Mucosa of rectum (tissue), 2 donors: ENCODE measurements at regions not wholly inside any gene's neighbourhood (a gene's known extent, or its start where the extent isn't known, plus 50 kb on each side); places are given as distances from the start of the nearest gene placed in this dataset.

Source experiments
- H3K27ac ChIP-seq, 2 donors: one replicate each; pipeline ENCODE4 v1.7.0; 2013; ENCODE audit warnings: inconsistent platforms in 2 of 2, low read depth in 2 of 2, low read length in 2 of 2
- H3K27me3 ChIP-seq, 2 donors: one replicate each; pipeline ENCODE4 v1.7.0; 2013; ENCODE audit warnings: low read length in 2 of 2; ENCODE audit not compliant: control insufficient read depth in 2 of 2, insufficient read depth in 2 of 2
- H3K36me3 ChIP-seq, 2 donors: one replicate each; pipeline ENCODE4 v1.7.0; 2013; ENCODE audit warnings: low read length in 2 of 2; ENCODE audit not compliant: control insufficient read depth in 2 of 2, insufficient read depth in 2 of 2
- H3K4me1 ChIP-seq, 2 donors: one replicate each; pipeline ENCODE4 v1.7.0; 2013; ENCODE audit warnings: low read length in 2 of 2, mild to moderate bottlenecking in 1 of 2; ENCODE audit not compliant: control insufficient read depth in 2 of 2, insufficient read depth in 2 of 2
- H3K4me3 ChIP-seq, 2 donors: one replicate each; pipeline ENCODE4 v1.7.0; 2013; ENCODE audit warnings: low read length in 2 of 2
- H3K9ac ChIP-seq, 2 donors: one replicate each; pipeline ENCODE4 v1.7.0; 2013; ENCODE audit warnings: low read length in 2 of 2, low read depth in 1 of 2, mild to moderate bottlenecking in 1 of 2
- H3K9me3 ChIP-seq, 2 donors: one replicate each; pipeline ENCODE4 v1.7.0; 2013; ENCODE audit warnings: low read length in 2 of 2; ENCODE audit not compliant: control insufficient read depth in 2 of 2
- donor health status: healthy.
- donor health status: Normal muscosa, but diverticular disease.

DNA sequence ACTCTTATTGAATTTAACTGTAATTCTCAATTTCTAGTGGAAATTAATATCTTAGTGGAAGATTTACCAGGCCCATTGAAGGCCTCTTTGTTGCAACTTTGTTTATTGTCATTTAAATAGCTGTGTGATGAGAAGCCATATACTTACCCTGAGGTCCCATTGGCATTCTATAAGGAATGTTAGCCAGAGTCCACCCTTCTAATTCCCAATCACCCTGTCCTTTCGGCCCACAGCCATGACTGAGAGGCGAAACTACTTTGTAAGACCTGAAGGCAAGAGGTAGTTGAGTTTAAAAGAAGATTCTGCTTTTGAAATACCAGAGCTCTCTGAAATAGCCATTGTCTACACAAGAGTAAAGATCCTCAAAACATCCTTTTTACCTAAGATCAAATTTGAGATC, 290.5 kb upstream of the RARB start:
- Histone ChIP-seq H3K27me3 (no peaks in the 10 kb centered on the region), H3K4me3 (no peak overlapping the region), H3K27ac (no peak overlapping the region), H3K36me3 (no peaks in the 10 kb centered on the region), H3K9me3 (no peaks in the 10 kb centered on the region), H3K4me1 (no peaks in the 10 kb centered on the region), H3K9ac (no peak overlapping the region)

DNA sequence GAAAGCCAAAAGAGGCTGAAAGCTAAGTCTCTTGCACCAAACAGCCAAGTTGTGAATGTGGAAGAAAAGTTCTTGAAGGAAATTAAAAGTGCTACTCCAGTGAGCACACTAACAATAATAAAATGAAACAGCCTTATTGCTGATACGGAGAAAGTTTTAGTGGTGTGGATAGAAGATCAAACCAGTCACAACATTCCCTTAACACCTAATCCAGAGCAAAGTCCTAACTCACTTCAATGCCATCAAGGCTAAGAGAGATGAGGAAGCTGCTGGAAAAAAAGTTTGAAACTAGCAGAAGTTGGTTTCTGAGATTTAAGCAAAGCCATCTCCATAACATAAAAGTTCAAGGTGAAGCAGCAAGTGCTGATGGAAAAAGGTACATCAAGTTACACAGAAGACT, 288.8 kb upstream of the RARB start:
- H3K9me3 ChIP-seq = no peaks in the 10 kb centered on the region
- no peak overlapping the region for H3K9ac ChIP-seq
- no peaks in the 10 kb centered on the region for H3K36me3 ChIP-seq
- H3K4me1 ChIP-seq = no peaks in the 10 kb centered on the region
- no peaks in the 10 kb centered on the region for H3K27me3 ChIP-seq
- H3K4me3 ChIP-seq = no peak overlapping the region
- H3K27ac ChIP-seq = no peak overlapping the region

DNA sequence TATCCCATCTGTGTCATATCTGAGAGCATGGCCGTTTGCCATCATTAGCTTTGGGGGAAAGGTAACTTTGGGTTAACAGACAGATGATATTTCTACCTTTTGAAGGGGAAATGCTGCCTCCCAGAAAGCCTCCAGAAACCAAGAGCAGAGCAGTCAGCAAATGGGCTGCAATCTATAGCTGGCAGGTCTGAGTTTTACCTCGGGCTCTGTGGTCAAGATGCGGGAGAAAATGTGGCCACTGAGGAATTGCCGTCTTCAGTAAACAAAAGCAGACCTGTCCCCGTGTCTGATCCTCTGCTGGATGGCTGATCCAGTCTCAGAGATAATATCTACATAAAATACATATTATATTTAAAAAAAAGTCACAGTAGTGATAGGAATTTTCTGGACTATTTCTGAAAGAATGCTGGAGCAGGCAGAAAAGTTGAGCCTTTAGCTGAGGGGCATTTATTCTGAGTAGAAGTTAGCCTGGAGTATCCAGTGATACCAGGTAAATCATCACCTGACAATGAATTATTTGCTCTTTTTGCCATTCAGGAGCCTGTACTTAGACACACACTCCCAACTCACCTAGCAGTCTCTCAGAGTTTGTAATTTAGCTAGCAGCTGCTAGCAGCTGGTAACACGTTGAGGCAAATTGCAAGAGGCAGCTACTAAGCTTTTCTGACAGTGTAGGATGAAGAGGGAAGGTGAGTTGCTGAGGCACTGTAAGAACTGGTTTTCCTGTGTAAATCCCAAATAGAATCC, 285.3 kb upstream of the RARB start:
- H3K9me3 ChIP-seq = no peaks in the 10 kb centered on the region
- no peaks in the 10 kb centered on the region for H3K27me3 ChIP-seq
- no peaks in the 10 kb centered on the region for H3K36me3 ChIP-seq
- no peak overlapping the region for H3K27ac ChIP-seq
- no peak overlapping the region for H3K4me3 ChIP-seq
- H3K4me1 ChIP-seq = no peaks in the 10 kb centered on the region
- no peak overlapping the region for H3K9ac ChIP-seq

DNA sequence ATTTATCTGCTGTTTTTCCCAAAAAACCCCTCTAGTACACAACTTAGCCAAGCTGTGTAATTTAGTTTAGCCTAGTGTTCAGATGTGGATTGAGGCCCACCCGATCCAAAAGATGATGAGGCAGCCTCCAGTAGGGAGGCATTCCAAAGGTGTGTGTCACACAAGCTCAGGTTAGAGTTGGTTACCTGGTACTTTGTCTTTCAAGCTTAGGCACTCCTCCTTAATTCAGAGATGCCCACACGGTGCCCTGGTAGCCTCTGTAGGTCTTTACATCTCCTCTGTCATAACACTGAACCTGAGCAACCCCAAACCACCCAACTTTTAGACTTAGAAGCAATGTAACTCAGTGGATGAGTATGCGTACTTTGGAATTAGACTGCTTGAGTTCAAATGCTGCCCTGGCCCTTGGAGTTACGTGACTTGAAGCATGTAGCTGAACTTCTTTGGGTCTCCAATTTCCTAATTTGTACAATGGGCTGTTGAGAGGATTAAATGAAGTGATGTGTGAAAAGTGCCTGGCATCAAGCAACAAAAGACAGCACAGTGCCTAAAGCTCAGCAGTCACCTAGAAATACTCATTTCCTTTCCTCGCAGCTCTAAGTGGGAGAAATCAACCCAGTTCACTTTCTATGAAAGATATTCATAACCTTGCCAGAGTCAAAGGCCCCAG, 284.6 kb upstream of the RARB start:
- H3K27me3 ChIP-seq = no peaks in the 10 kb centered on the region
- no peaks in the 10 kb centered on the region for H3K36me3 ChIP-seq
- H3K4me1 ChIP-seq = no peaks in the 10 kb centered on the region
- H3K9ac ChIP-seq = no peak overlapping the region
- H3K9me3 ChIP-seq = no peaks in the 10 kb centered on the region
- H3K4me3 ChIP-seq = no peak overlapping the region
- no peak overlapping the region for H3K27ac ChIP-seq

DNA sequence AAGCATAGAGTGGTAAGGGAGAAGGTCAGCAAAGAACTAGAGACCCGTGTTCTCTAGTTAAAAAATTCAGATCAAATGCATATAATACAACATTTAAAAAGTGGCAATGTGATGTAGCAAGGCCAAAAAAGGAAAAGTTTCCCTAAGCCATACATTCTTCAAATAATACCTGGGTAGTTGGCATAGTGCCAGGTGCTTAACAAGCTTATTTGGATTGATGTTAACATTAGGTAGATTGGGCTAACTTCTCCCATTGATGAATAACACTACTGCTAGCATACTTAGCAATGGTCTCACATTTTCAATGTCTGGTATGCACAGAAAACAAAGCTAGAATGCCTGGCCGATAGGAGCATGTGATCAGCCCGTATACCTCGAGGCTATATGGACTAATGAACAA, 283.6 kb upstream of the RARB start:
- no peaks in the 10 kb centered on the region for H3K9me3 ChIP-seq
- H3K27ac ChIP-seq = no peak overlapping the region
- H3K9ac ChIP-seq = no peak overlapping the region
- H3K4me1 ChIP-seq = no peaks in the 10 kb centered on the region
- no peaks in the 10 kb centered on the region for H3K36me3 ChIP-seq
- no peak overlapping the region for H3K4me3 ChIP-seq
- no peaks in the 10 kb centered on the region for H3K27me3 ChIP-seq

DNA sequence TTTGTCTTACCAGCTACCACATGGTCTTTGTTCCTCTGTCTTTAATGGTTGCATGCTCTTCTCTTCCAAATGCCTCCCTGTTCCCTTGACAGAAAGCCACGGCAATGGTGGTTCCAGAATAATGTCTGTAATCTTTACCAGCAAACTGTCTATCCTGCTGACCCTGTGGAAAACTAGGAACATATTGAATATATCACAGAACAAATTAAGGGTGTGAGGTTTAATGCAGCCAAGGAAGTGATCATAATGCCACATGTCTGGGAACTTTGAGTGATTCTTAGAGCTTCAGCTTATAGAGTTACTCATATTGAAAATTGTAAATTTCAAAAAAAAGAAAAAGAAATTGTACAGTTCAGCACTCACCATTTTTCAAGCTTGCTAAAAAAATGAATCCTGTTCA, 282.9 kb upstream of the RARB start:
- Histone ChIP-seq H3K9me3 (no peaks in the 10 kb centered on the region), H3K27me3 (no peaks in the 10 kb centered on the region), H3K9ac (no peak overlapping the region), H3K4me3 (no peak overlapping the region), H3K36me3 (no peaks in the 10 kb centered on the region), H3K4me1 (no peaks in the 10 kb centered on the region), H3K27ac (no peak overlapping the region)

DNA sequence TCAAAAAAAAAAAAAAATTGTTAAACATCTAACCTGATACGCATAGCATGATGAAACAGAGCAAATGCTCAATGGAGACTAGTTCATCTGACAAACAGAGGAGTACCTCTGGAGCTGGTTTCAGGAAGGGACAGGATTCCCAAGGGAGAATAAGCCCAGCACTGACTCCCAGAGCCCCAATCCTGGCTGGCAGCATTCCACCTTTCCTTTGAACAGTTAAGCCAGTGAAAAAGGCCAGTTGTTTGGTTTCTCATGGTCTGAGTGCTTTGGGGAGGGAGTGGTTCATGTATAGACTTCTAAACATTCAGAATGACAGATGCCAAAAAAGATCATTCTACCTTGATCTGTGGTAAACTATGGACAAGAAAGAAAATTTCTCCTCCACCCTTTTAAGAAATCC, 277.9 kb upstream of the RARB start:
- Histone ChIP-seq H3K4me1 (no peaks in the 10 kb centered on the region), H3K36me3 (no peaks in the 10 kb centered on the region), H3K27ac (no peak overlapping the region), H3K27me3 (no peaks in the 10 kb centered on the region), H3K9me3 (no peaks in the 10 kb centered on the region), H3K9ac (no peak overlapping the region), H3K4me3 (no peak overlapping the region)

DNA sequence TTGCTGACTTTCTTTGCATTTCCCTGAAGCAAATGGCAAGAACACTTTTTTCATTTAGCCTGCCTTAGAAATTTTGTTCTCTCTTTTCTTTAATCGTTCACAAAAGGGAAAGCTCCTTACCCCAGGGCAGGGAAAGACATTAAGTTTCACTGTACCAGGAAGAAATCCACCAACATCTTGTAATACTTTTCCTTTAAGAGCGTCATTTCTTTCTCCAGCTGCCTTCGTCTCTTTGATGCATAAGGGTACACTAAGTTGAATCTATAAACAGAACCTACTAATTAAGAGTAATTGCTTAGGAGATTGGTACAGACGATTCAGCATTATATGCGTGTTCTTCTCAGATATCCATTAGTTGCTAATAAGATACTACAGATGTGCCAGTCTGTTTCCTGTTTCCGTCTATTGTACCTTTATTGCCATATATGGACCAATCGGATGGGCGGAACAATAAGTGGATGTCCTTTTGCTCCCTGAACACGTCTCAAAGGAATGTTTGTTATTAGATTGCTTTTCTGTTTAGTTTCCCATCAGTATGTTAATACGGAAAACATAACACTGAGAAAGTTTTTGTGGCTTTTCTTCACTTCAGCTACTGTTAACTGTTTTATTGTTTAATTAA, 276.7 kb upstream of the RARB start:
- no peaks in the 10 kb centered on the region for H3K9me3 ChIP-seq
- peak overlapping the region in 1 of 2 donors; percentile 23 for H3K4me3 ChIP-seq
- no peak overlapping the region for H3K27ac ChIP-seq

DNA sequence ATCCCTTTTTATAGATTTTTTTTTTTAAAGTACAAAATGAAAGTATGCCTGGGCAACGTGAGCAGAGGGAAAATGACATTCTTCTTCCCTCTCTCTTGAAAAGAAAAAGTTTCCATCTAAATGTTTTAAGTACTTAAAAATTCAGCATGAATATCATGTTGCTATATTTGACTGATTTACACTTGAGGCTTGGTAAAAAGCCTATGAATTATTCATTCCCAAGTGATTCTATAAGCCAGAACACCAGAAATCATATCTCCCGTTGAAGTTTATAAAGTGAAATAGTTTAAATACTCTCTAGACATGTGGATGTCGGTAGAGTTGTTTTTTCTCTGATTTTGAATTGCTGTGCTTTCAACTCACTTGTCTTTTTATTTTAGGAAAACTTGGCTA, 276.2 kb upstream of the RARB start:
- H3K4me3 ChIP-seq = no peak overlapping the region
- no peak overlapping the region for H3K27ac ChIP-seq
- no peaks in the 10 kb centered on the region for H3K36me3 ChIP-seq

More for the DNA sequence above, 276.7 kb upstream of the RARB start:
- no peaks in the 10 kb centered on the region for H3K27me3 ChIP-seq
- no peaks in the 10 kb centered on the region for H3K36me3 ChIP-seq
- no peak overlapping the region for H3K9ac ChIP-seq
- no peaks in the 10 kb centered on the region for H3K4me1 ChIP-seq

DNA sequence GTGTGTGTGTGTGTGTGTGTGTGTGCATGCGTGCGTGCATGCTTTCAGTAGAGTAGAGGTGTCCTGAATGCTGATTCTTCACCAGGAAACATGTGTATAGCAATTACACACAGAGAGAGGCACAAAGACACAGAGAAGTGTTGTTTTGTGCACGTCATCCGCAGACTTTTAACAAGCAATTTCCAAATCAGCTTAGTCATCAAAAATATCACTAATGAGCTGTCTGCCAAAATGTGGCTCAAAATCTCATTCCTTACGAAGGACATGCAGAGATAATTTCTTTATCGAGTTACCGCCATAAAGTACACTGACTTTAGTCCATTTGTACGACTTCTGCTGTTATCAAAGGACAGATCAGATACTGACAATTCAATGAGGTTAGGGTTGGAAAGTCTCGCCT, 274.9 kb upstream of the RARB start:
- Histone ChIP-seq H3K27ac (no peak overlapping the region), H3K9me3 (no peaks in the 10 kb centered on the region), H3K9ac (no peak overlapping the region), H3K27me3 (no peaks in the 10 kb centered on the region), H3K4me3 (no peak overlapping the region), H3K4me1 (no peaks in the 10 kb centered on the region), H3K36me3 (no peaks in the 10 kb centered on the region)

More for the DNA sequence above, 276.2 kb upstream of the RARB start:
- H3K27me3 ChIP-seq = no peaks in the 10 kb centered on the region
- H3K9ac ChIP-seq = no peak overlapping the region
- no peaks in the 10 kb centered on the region for H3K9me3 ChIP-seq
- no peaks in the 10 kb centered on the region for H3K4me1 ChIP-seq
